ENCODE measurements at regions not wholly inside any gene's neighbourhood (a gene's known extent, or its start where the extent isn't known, plus 50 kb on each side); places are given as distances from the start of the nearest gene placed in this dataset.

GRCh38 chr15:70593795-70594194 is 169.6 kb downstream of the UACA start (continued):
- no peak for TF ChIP-seq JUND (IDR thresholded peaks at IDR 0.05; ENCODE audit: low read length)
- TF ChIP-seq SRF (IDR thresholded peaks at IDR 0.05; ENCODE audit: low read depth, low read length), result no peak
- no peak for TF ChIP-seq CREB1 (IDR thresholded peaks at IDR 0.05)

Data from H1 (cell line).